NCI-H82 treated with DMSO at 0.1 percent for 48 hours (cell line): ENCODE measurements at regions not wholly inside any gene's neighbourhood (a gene's known extent, or its start where the extent isn't known, plus 50 kb on each side); places are given as distances from the start of the nearest gene placed in this dataset.
"Not testable (repeated sequence)": the region's sequence is repeated elsewhere in the genome, so short reads cannot be mapped to it uniquely, and the experiment has no call there.

Source experiments
- DNase-seq: peaks from one replicate; lab custom pipeline; 2025; ENCODE audit not compliant: unreplicated experiment; lab: John Stamatoyannopoulos, UW

- not testable (repeated sequence) for DNase-seq
These were observed 343.7 kb downstream of the BCL2L11 start for GRCh38 chr2:111464367-111464766.

DNA sequence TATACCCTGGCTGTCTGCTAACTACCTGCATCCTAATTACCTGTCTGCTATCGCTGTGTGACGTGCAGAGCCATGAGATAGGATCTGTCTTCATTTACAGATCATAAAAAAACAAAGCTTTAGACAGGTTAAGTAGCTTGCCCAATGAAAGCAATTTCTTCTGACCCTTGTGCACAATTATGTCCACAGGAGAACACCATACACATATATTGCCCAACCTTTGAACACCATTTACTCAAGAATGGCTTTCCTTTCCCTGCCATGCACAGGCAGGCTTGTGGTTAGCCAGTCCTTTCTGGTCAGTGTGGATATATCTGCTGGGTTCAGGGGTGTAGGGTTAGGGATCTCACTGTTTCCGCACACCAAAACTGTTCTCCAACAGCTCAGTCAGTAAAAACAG lies 344.8 kb downstream of the BCL2L11 start:
- DNase-seq, result not testable (repeated sequence)

- DNase-seq, result not testable (repeated sequence)
These were observed 346.0 kb downstream of the BCL2L11 start for GRCh38 chr2:111466744-111467143.

- DNase-seq, result not testable (repeated sequence)
These were observed 350.2 kb downstream of the BCL2L11 start for GRCh38 chr2:111470924-111471323.

- not testable (repeated sequence) for DNase-seq
These were observed 351.2 kb downstream of the BCL2L11 start for GRCh38 chr2:111471791-111472530.

DNA sequence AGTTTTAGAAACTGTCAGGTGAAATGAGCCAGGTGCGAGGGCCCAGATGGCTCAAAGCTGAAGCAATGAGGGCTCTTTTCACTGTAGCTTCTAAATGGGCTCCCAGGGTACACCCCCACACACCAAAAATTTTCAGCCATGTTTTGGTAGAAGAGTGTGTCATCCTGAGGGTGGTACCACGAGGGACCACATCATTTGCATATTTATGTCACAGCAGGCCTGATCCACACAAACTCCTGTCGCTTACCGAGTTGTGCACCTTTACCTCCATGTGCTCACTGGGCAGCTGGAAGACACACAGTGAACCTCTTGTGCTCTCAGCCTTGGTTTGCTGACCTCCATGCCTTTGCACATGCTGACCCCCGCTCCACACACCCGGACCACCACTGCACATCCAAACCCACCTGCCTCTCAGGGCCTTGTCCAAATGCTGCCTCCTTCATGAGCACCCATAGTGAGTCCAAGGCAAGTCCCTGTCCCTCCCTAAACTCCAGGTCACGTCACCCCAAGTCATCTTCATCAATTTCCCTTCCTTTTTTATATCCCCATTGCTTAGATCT lies 352.2 kb downstream of the BCL2L11 start:
- DNase-seq, result not testable (repeated sequence)

DNA sequence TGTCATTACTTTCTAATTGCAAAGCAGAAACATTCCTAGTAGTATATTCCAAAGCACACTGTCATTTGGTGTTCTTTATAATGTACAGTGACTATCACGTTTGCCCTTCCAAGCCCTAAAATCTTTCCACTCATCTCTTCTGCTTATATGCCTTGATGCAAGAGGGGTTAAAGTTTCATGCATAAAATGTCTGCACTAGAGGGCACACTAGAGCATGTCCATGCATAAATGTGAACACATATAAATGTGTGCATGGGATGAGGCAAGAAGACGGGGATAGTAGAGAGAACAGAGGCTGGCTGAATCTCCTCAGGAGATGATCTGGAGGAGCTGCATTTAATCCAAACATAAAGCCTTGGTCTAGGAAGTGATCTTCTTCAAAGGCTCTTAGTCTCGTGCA lies 352.8 kb downstream of the BCL2L11 start:
- not testable (repeated sequence) for DNase-seq

DNA sequence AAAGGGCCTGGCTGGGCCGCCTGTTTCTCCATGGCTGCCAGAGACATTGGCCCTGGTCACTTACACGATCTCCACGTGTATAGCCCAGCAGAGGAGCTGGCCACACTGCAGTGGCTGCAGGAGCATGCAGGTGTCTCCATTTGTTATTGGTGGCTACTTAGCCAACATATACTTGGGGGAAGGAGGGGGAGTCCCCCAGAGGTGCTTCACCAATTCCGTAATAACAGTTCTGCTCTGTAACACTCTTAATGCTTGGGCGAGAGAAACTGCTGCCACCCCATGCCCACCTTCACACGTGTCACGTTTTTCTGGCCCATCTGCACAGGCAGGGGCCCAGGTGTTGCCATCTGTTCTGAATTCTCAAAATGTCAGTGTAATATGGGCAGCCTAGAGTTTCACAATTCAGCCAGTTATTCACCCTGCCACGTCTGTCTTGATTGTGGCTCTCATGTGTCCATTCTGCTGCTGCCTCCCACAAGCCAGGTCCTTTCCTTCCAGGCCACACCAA lies 353.5 kb downstream of the BCL2L11 start:
- DNase-seq, result not testable (repeated sequence)

DNA sequence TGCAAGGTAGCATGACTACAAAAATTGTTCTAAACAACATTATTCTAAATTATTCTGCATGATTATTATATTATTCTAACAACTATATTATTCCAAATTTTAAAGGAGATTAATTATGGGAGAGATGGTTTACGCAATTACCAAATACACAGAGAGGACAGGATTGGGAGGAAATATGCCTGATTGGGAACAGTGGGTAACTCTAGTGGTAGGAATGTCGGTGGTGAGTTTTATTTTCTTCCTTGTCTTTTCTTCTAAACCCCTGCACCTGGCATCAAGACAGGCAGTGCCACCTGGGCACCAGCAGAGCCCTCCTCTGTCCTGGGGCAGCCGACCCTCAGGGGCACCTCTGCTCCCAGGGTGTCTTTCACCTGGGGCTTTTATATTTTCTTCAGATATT lies 357.6 kb downstream of the BCL2L11 start:
- not testable (repeated sequence) for DNase-seq

GRCh38 chr2:111478871-111479318 lies 358.2 kb downstream of the BCL2L11 start:
- DNase-seq, result not testable (repeated sequence)

GRCh38 chr2:111480016-111480625 lies 359.4 kb downstream of the BCL2L11 start:
- DNase-seq, result not testable (repeated sequence)

DNA sequence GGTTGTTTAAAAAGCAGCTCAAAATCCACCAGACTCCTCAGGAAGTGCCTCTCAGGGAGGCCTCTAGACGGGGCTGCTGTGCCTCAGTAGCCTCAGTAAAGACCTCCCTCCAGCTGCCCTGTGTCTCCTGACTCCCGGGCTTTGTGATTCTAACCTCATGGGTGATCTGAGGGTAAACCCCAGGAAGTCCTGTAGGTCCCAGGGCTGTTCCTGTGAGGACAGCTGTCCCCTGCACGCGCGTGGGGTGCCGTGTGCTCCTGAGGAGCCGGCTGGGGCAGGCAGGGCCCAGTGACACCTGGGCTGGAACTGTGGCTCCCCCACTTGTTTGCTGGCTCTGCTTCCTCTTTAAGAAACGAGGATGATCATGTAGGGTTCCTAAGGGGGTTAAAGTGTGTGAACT lies 359.9 kb downstream of the BCL2L11 start:
- DNase-seq, result not testable (repeated sequence)

GRCh38 chr2:111481219-111481618 lies 360.5 kb downstream of the BCL2L11 start:
- DNase-seq, result not testable (repeated sequence)

GRCh38 chr2:111482987-111483679 lies 362.4 kb downstream of the BCL2L11 start:
- DNase-seq, result not testable (repeated sequence)

DNA sequence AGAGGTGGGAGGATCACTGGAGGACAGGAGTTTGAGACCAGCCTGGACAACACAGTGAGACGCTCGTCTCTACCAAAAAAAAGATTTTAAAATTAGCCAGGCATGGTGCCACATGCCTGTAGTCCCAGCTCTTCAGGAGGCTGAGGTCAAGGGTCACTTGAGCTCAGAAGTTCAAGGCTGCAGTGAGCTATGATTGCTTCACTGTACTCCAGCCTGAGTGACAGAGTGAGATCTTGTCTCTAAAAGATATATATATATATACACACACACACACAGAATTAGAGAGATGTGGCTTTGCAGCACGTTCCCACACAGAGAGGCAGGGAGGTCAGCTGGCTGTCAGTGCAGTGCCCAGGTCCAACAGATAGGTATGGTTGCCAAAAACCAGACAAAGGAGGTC lies 363.4 kb downstream of the BCL2L11 start:
- DNase-seq, result not testable (repeated sequence)

DNA sequence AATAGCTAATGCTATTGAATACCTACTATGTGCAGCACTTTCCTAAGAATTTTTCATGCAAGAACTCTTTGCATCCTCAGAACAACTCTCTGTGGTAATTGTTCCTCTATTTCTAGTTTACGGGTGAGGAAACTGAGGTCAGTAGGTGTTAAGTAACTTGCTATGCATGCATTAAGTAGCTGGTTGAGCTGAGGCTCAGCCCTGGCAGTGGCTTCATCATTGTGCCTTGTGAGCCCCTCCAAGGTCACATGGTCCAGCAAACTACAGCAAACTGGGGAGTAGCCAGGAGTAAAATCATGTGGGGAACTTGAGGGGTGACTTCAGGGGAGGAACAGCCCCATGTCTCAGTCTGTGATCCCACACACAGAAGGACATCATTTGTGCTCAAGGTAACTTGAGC lies 365.2 kb downstream of the BCL2L11 start:
- not testable (repeated sequence) for DNase-seq

- DNase-seq, result not testable (repeated sequence)
These were observed 367.7 kb downstream of the BCL2L11 start for GRCh38 chr2:111488451-111488850.

DNA sequence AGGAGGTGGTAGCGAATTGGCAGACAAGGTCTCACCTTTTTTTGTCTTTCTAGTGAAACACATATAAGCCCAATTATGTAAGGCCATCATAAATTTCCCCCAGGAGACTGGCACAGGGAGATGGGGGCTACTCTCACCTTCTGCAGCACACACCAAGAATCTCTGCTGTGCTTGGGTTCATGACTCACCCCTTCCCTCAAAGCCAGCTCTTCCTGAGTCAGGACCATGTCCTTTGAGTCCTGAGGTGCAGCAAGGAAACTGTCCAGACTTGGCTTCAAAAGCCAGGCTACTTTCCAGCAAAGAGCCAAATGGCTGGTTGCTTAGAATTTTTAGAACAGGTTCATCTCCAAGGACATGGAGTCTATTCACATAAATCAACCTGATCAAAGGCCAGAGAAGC lies 368.7 kb downstream of the BCL2L11 start:
- DNase-seq, result not testable (repeated sequence)

DNA sequence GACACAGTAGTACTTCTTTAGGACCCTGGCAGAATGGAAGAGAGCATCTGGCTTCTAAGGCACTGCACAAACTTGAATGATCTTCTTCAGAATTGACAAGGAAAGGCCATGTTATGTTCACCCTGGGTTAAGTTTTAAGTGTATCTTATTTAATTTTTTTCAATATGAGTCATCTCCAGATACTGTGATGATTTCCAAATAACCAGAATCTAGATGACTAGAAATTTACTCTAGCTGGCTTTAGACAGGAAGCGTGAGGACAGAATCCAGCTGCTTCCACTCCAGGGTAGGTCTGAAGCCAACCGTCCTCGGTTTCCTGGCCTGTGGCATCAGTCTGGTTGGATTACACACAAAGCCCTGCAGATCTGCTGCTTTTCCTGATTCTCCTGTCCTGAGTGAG lies 370.5 kb downstream of the BCL2L11 start:
- DNase-seq, result not testable (repeated sequence)

GRCh38 chr2:111491614-111492013 lies 370.9 kb downstream of the BCL2L11 start:
- DNase-seq, result not testable (repeated sequence)
